PC-9 (cell line): ENCODE measurements at regions not wholly inside any gene's neighbourhood (a gene's known extent, or its start where the extent isn't known, plus 50 kb on each side); places are given as distances from the start of the nearest gene placed in this dataset.
A peak's percentile ranks its signal among the peaks of the same experiment; 100 is the strongest.

Experiments used
- BruUV-seq: library from RNA; stranded (reverse); fragments of 400-500 nt; replicated peaks from 2 replicates; lab custom pipeline; 2021; lab: Mats Ljungman, UMichigan
- CTCF ChIA-PET: fragments of 300-600 bp; sonication (Branson Sonifier 250); formaldehyde crosslinking; loops from one replicate; lab custom pipeline; 2022; ENCODE audit warnings: antibody characterized with exemption; lab: Charles Lee
- POLR2A ChIA-PET: fragments of 300-600 bp; sonication (Branson Sonifier 250); formaldehyde crosslinking; loops from one replicate; lab custom pipeline; 2022; ENCODE audit warnings: antibody characterized with exemption; ENCODE audit not compliant: unreplicated experiment; lab: Charles Lee
- DNase-seq, 2 experiments: peaks; one replicate each; pipeline versions ENCODE4 v3.0.0 to v3.0.0-alpha.2; 2015 to 2022; ENCODE audit warnings: mixed read lengths in 1 of 2
- H2AFZ ChIP-seq: fragments of 200-600 bp; sonication (generic); 2 replicates; pipeline ENCODE4 v1.8.1; 2017; ENCODE audit warnings: antibody characterized with exemption
- H3F3A ChIP-seq: fragments of 200-600 bp; sonication (generic); 2 replicates; pipeline ENCODE4 v1.8.1; 2017; ENCODE audit warnings: antibody characterized with exemption, mild to moderate bottlenecking, low read depth; ENCODE audit not compliant: insufficient read depth
- H3K27ac ChIP-seq: fragments of 200-600 bp; sonication (generic); 2 replicates; pipeline ENCODE4 v1.6.1; 2016; ENCODE audit warnings: mixed run types
- H3K27me3 ChIP-seq: fragments of 200-600 bp; sonication (generic); 2 replicates; pipeline ENCODE4 v1.6.1; 2016; ENCODE audit warnings: low read depth, mixed run types; ENCODE audit not compliant: insufficient read depth
- H3K36me3 ChIP-seq: fragments of 200-600 bp; sonication (generic); 2 replicates; pipeline ENCODE4 v1.6.1; 2016; ENCODE audit warnings: low read depth, mixed run types
- H3K4me1 ChIP-seq: fragments of 200-600 bp; sonication (generic); replicated peaks from 2 replicates; pipeline ENCODE4 v1.6.1; 2016; ENCODE audit warnings: mixed run types; ENCODE audit not compliant: insufficient read depth
- H3K4me2 ChIP-seq: fragments of 200-600 bp; sonication (generic); 2 replicates; pipeline ENCODE4 v1.6.1; 2017; ENCODE audit warnings: mixed run types
- H3K4me3 ChIP-seq: fragments of 200-600 bp; sonication (generic); 2 replicates; pipeline ENCODE4 v1.6.1; 2016; ENCODE audit warnings: mixed run types
- H3K79me2 ChIP-seq: fragments of 200-600 bp; sonication (generic); 2 replicates; pipeline ENCODE4 v1.6.1; 2017; ENCODE audit warnings: low read depth, mixed run types
- H3K9me2 ChIP-seq: fragments of 200-600 bp; sonication (generic); 2 replicates; pipeline ENCODE4 v1.8.1; 2017; ENCODE audit warnings: mild to moderate bottlenecking; ENCODE audit not compliant: insufficient read depth
- H3K9me3 ChIP-seq: fragments of 200-600 bp; sonication (generic); 2 replicates; pipeline ENCODE4 v1.8.1; 2016; ENCODE audit warnings: low read depth; ENCODE audit not compliant: insufficient read depth
- H4K20me1 ChIP-seq: fragments of 200-600 bp; sonication (generic); 2 replicates; pipeline ENCODE4 v1.8.1; 2017; ENCODE audit not compliant: insufficient read depth
- CTCF ChIP-seq: fragments of 200-600 bp; sonication (generic); conservative IDR thresholded peaks from 2 replicates; pipeline ENCODE4 v1.6.1; 2017; ENCODE audit warnings: mixed run types, antibody characterized with exemption, mild to moderate bottlenecking, moderate library complexity
- EZH2 ChIP-seq: fragments of 200-600 bp; sonication (generic); IDR thresholded peaks from 2 replicates; pipeline ENCODE4 v1.8.0; 2017; ENCODE audit warnings: antibody characterized with exemption, low read depth
- intact Hi-C: fragments of 100-400 bp; cut with micrococcal nuclease; formaldehyde crosslinking; loops from one replicate; pipeline ENCODE4 v1.10.0; 2022; ENCODE audit not compliant: unreplicated experiment

- no TSS peak for BruUV-seq
- TF ChIP-seq EZH2, result no peak
- no peak for TF ChIP-seq CTCF
- Histone ChIP-seq H4K20me1 (no peaks in the 10 kb centered on the region), H3F3A (peaks cover 9% of the 10 kb centered on the region; the same call in 1 of the 2 replicates), H3K27ac (no peak overlapping the region), H3K9me3 (no peaks in the 10 kb centered on the region), H3K9me2 (no peaks in the 10 kb centered on the region), H3K4me2 (no peak overlapping the region), H3K4me3 (no peak overlapping the region), H3K79me2 (no peaks in the 10 kb centered on the region), H3K27me3 (no peaks in the 10 kb centered on the region), H2AFZ (no peak overlapping the region), H3K4me1 (peaks cover 15% of the 10 kb centered on the region), H3K36me3 (no peaks in the 10 kb centered on the region)
- CTCF ChIA-PET, result no interaction called here
- DNase-seq, result no peak
- intact Hi-C loops, result no loop called here
- POLR2A ChIA-PET, result no interaction called here
Observed at GRCh38 chr5:167629634-167630033, 661.8 kb upstream of the WWC1 start.

GRCh38 chr5:167631191-167631590 is 660.3 kb upstream of the WWC1 start:
- Histone ChIP-seq H3K4me2 (no peak overlapping the region), H2AFZ (no peak overlapping the region), H3K36me3 (no peaks in the 10 kb centered on the region), H3K4me1 (peaks cover 22% of the 10 kb centered on the region), H3K9me2 (no peaks in the 10 kb centered on the region; the same call in 1 of the 2 replicates), H3K27me3 (no peaks in the 10 kb centered on the region), H3K9me3 (no peaks in the 10 kb centered on the region), H3K4me3 (no peak overlapping the region), H4K20me1 (no peaks in the 10 kb centered on the region), H3K27ac (no peak overlapping the region), H3K79me2 (no peaks in the 10 kb centered on the region), H3F3A (peaks cover 11% of the 10 kb centered on the region; the same call in 1 of the 2 replicates)
- no peak for DNase-seq
- intact Hi-C loops, result no loop called here
- ChIA-PET CTCF (no interaction called here), POLR2A (no interaction called here)
- no TSS peak for BruUV-seq
- TF ChIP-seq EZH2 (no peak), CTCF (no peak)

GRCh38 chr5:167633114-167633513 is 658.3 kb upstream of the WWC1 start:
- H3K27ac ChIP-seq, result peak overlapping the region; percentile 28; the same call in 1 of the 2 replicates
- no peak for DNase-seq
- no peaks in the 10 kb centered on the region for H3K79me2 ChIP-seq
- ChIA-PET POLR2A (no interaction called here), CTCF (no interaction called here)
- no peaks in the 10 kb centered on the region for H4K20me1 ChIP-seq
- H3F3A ChIP-seq, result peaks cover 11% of the 10 kb centered on the region; the same call in 1 of the 2 replicates
- BruUV-seq, result no TSS peak
- intact Hi-C loops, result no loop called here
- H3K4me3 ChIP-seq, result no peak overlapping the region
- TF ChIP-seq EZH2, result no peak
- TF ChIP-seq CTCF, result no peak
- no peaks in the 10 kb centered on the region for H3K36me3 ChIP-seq
- no peaks in the 10 kb centered on the region; the same call in 1 of the 2 replicates for H3K9me2 ChIP-seq
- peaks cover 22% of the 10 kb centered on the region for H3K4me1 ChIP-seq
- H3K27me3 ChIP-seq, result no peaks in the 10 kb centered on the region
- H3K9me3 ChIP-seq, result no peaks in the 10 kb centered on the region
- no peak overlapping the region for H3K4me2 ChIP-seq
- H2AFZ ChIP-seq, result no peak overlapping the region
